Central memory CD4-positive, alpha-beta T cell (primary cell): ENCODE measurements at regions not wholly inside any gene's neighbourhood (a gene's known extent, or its start where the extent isn't known, plus 50 kb on each side); places are given as distances from the start of the nearest gene placed in this dataset.

Experiments used
- DNase-seq: peaks from one replicate; pipeline ENCODE4 v3.0.0; 2022

DNA sequence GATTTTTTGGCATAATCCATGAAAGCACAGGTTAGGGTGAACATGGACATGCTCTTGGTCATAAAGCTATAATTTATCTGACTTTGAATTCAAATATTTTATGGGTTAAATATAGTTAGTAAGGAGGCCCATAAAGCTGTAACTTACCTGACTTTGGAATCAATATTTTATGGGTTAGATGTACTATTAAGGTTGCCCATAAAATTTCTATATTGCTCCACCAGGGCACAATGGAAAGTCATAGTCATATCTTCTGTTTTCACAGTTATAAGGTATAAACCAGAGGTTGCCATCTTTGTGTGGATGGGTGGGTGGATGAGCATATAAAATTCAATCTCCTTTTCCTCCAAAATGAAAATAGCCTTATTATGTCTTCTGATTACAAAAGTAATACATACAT lies 120.5 kb upstream of the ADAMTSL1 start:
- DNase-seq: no peak

DNA sequence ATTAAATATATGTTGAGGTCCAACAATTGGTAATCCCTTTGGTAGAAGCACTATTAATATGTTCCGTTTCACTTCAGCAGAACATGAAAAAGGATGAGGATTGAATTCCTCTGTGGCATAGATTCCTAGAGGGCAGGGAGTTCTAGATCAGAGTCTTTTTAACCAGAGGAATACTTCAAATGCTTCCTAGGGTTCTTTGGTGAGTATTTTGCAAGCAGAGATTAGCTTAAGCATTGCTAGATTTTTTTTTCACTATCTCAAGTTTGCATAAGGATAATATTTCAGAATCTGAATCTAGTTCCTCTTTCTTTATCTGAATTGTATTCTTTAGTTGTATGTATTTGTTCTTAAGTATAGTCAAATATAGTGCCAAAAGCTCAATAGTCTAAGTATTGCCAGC lies 116.6 kb upstream of the ADAMTSL1 start:
- no peak for DNase-seq

DNA sequence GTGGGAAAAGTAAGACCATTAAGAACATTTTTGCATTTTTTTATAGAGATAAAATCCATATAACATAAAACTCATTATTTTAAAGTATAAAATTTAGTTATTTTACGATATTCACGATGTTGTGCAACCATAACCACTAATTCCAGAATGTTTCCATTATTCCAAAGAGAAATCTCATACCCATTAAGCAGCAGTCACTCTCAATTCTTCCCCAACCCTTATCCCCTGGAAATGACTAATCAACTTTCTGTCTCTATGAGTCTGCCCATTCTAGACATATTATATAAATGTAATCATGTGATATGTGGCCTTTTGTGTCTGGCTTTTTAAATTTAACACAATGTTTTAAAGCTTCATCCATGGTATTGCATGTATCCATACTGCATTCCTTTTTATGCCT lies 115.6 kb upstream of the ADAMTSL1 start:
- no peak for DNase-seq

DNA sequence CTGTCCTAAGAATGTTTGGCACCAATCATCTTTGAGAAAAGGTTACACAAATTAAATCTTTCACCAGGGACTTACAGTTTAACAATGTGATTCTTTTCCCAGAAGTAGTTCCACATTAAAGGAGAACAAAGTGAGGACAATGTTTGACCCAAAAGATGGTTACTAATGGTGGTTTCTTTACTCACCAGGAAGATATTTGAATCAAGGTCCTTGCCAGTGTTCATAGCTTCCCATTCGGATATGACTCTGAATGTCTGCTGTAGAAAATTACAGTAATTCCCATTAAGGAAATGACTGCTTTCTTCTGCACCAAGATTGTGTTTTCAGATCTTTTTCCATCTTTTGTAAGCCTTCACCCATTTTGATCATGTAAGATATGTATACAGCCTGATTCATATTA lies 114.6 kb upstream of the ADAMTSL1 start:
- DNase-seq: no peak

DNA sequence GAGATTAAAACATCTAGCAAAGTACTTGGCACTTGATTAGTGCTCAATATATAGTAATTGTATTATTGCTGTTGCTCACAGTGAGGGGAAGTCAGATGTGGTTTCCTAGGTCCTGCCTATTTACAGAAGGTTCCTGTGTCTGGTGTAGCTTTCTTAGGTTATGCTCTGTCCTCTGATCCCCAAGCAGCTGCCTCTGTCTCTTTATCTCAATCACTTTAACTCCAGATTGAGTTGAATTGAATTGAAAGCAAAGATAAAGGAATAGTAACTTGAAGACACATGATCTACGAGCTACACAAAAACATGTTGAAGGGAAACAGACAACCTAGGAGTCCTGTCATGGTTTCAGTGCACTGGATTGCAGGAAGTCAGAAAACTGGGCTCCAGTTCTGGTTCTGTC lies 113.9 kb upstream of the ADAMTSL1 start:
- DNase-seq: no peak

DNA sequence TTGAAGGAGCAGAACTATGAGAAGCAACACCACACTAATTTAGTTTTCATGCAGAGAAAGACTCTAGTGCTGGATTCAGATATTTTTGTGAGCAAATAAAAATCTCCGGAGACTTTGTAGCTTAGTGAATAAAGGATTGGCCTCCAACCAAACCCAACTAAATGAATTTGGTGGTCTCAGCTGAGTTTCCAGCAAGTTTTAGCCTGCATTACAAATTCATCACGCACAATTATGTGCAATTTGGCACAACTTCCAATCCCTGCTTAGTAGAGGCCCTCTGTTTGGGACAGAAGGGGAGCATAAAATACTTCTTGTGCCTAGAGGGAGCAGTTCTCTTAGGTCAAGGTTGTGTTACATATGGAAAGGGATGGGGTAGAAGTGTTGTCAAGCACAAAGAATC lies 112.3 kb upstream of the ADAMTSL1 start:
- DNase-seq: no peak

DNA sequence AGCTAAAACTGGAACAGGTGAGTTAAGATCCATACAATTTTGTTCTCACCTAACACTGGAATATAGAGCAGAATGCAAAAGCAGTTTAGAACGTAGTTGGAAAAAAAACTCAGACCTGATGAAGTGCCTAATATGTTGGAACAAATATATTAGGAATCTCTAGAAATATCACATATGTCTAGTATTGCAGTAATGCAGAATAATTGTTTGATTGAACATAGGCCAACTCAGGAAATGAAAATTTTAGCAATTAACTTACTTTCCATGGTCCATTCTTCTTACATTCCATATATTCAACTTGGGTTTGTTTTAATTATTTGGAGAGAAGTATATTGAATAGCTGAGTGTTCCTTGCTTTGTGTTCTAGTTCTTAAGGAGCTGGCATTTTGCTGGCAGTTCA lies 111.8 kb upstream of the ADAMTSL1 start:
- no peak for DNase-seq

DNA sequence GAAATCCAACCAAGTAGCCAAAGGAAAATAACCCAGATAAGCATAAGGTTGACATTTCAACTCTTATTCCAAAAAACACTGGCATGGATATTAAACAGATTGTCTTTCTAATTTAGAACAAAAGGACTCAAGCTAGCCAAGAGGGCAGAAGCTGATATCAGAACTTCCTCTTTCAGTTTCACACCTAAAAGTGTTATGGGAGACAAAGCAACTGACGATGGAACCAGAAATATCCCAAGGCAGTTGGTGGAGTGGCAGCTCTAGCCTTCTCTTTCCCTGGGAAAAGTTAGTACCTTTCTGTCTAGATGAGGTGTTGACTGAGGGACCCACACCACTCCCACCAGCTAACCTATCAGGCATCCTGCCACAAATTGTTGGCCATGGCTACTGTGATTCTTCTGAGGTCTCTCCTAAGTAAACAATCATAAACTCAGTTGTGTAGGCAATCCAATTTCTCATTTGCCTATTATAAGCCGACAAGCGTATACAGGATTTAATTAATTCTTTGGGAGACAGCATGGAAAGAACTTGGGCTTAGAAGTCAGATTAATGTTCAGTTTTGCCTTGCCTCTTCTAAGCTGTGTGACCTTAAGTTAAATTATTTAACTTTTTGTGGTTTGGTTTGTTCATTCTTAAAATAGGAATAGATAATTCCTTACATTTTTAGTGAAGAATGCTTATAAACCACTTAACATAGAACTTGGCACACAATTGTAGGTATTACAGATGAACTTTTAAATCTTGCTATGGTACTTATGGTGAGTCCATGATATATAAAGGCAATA lies 110.9 kb upstream of the ADAMTSL1 start:
- DNase-seq: no peak

DNA sequence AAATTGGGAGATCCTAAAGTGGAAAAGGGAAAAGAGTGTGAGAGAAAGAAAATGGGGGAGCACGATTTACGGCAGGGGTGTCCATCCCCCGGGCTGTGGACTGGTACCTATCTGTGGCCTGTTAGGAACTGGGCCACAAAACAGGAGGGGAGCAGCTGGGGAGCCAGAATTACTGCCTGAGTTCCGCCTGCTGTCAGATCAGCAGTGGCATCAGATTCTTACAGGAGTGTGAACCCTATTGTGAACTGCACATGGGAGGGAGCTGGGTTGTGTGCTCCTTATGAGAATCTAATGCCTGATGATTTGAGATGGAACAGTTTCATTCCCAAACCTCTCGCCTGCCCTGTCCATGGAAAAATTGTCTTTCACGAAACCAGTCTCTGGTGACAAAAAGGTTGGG lies 108.3 kb upstream of the ADAMTSL1 start:
- no peak for DNase-seq

DNA sequence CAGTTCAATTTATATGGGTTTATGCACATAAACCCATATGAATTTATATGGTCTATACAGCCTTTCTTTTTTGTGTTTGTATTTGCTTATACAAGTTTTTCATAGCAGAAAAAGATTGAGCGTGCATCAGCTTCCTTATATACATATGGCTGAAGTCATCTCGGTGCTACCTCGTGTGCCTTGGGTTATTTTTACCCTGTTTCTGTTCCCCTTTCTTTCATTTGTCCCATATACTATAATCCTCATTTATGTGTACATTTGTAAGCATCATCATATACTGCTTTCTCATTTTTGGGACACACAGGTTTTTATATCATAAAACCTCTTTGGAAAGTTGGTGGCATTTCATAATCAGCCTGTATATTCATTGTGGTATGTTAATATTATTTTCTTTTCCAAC lies 107.8 kb upstream of the ADAMTSL1 start:
- no peak for DNase-seq

DNA sequence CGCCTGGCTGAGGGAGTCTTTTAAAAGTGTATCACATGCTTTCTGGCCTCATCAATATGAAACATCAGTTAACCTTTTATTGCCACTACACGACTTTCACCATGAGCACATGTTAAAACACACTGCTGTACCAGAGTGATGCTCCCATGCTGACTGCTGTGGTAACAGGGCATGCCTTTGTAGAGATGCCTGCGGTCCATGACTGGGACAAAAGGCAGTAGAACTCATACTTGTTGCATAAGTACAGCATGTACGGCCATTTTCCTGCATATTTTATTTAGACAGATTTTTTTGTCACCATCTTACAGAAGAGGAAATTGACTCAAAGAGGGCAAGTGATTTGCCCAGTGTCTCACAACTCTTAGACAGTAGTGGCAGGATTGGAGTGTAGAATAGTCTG lies 105.7 kb upstream of the ADAMTSL1 start:
- DNase-seq: no peak

DNA sequence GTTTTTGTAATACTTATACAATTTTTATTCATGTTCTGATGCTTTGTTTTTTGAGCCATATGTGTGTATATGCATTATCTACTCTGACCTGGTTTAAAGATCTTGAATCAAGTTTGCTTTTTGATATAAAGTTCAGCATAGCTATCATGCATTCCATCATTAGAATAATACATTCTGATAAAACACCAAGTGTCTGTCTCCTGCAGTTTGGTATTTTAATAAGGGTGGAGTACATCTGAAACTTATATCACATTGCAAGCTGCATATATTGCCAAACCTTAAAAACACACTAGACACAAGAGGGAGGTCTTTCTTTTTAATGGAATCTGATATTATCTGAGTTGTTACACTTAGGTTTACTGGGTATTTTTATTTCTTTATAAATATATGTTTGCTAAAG lies 102.8 kb upstream of the ADAMTSL1 start:
- no peak for DNase-seq

DNA sequence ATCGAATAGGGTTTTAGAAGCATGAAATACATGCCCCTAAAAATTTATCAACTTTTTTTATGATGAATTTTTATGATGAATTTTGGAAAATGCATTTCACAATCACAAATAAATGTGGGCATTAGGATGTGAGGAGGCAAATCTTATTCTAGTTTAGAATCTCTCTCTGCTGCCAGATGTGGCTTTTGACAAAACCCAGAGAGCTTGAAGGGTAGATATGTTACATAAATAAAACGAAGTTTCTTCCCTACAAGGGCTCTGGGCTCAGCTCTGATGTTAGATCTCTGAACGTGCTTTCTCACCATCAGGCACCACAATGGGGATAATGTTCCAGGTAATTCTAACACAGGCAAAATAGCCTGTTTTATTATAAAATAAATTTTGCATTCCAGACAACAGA lies 102.3 kb upstream of the ADAMTSL1 start:
- DNase-seq: no peak

DNA sequence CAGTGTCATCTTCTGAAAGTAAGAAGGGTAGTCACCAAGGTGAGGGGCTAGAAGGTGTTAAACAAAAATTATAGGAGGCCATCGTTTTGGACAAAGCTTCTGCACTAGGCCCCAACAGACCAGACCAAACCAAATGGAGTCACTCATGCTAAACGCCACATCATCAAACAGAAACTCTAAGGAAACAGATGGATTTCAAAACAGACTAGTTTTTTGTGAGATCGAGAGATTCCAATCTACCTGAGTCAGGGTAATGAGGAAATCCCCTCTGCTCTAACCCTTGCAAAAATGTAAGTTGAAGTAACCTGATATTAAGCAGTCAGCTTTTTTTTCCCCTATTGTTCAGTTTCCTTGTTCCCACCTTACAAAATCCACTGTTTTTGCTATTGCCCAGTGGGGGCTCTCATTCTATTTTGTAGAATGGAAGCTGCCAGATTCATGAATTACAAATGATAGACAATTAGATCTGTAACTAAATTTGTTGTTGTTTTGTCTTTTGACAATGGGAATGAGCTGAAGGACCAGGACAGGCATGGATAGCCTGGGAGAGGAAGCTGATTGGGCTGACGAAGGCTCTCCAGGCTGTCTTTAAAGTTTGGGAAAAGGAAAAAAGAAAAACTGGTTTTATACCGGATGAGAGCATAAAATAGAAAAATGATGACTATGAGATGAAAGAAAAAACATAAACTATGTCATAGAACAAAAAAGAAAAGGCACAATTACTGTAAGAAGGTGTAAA lies 94.7 kb upstream of the ADAMTSL1 start:
- DNase-seq: no peak

DNA sequence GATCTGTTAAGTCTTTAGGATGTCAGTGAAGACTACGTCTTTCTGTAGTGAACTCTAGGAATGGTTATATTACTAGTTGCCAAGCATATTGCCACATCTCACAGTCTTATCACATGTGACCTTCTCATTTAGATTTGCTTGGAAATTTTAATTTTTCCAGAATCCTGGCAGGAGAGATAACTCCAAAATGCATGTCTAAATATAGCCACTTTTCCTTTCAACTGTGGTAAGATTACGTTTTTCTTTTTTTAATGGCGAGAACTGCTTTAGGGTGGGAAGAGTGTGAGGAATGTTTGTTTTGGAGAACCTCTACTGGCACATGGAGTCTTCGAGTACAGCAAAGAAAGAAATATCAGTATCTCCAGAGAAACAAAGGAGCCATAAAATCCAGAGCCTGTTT lies 91.7 kb upstream of the ADAMTSL1 start:
- DNase-seq: no peak

DNA sequence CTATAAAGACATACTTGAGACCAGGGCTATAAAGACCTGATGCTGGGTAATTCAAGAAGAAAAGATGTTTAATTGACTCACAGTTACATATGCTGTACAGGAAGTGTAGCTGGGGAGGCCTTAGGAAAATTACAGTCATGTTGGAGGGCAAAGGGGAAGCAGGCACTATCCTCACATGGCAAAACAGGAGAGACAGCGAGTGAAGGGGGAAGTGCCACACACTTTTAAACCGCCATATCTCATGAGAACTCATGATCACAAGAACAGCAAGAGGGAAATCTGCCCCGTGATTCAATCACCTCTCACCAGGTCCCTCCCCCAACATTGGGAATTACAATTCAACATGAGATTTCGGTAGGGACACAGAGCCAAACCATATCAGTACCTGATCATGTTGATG lies 89.9 kb upstream of the ADAMTSL1 start:
- DNase-seq: no peak

DNA sequence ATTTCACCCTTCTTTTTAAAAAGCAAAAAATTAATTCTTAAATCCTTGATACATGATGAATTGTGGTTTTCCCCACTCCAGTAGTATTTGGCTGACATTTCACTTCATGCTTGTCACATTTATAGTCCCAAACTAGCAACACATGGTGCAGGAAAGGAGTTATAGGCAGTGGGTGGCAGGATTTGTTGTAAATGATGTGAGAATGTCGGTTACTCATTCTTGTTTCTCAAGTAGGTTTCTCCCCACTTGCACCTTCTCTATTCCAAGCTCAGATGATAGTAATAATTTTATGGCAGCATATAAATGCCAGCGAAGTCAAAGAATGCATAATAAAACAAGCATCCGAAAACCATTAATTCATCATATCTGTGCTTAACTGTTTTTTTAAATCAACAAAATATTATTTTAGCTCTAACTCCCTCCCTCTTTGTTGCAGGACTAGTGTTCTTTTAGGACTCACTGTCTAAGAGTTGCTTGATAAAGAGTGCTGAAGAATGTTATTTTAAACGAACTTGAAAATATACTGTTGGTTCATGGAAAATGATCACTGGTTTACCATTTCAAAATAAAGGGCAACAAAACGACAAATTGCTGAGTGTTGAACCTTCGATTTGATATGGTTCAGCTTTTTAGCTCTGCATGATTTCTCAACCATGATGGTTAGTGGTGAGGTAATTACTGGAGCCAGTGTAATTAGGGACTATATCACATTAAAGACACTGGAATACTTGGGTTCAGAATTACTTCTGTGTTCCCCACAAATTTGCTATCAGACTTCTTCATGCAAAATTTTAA lies 88.1 kb upstream of the ADAMTSL1 start:
- DNase-seq: no peak

DNA sequence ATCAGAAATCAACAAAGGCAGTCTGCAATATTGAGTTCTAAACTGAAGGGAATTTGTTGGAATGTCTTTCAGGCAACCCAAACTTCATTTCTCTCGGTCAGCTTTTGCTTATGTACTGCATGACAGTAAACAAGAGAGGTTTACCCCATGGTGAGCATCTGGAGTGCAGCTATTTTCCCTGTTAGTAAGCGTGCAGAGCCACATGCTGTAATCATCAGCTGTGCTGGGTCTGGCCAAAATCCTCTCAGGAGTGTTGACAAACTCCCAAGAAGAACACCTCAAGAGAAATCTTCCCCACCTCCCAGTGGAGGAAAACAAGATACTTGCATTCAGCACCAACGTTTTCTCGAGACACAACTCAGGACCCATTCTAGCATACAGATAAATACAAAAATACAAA lies 83.6 kb upstream of the ADAMTSL1 start:
- no peak for DNase-seq

DNA sequence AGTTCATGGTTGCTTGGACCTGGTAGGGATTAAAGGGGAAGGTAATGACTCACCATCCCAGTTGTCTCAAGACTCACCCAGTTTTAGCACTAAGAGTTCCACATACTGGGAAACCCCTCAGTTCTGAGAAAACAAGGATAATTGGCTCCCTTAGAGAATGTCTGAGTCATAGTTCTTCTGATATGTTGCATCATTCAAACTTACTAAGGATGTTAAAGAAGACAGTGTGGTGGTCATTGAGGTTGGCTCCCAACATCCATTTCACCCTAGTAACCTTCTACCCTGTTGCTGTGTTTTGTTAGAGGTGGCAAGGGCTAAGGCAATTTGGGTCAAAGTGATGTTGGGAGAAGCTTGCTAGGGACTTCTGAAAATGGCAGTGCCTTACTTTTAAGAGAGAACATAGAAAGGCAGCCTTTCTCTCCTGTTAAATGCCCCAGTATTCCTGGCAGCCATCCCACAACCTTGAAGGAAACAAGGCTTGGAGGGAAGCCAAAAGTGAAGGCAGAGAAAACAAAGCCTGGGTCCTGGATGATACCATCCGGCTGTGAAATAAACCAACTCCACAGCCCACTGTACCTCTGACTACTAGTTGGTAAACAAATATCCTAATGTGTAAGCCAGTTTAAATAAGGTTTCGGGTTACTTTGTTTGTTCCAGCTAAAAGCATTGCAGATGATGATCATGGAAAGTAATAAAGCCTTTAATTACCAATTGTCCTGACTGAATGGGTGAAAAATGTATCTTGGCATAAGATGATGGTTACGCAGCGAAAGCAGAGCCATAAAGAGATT lies 80.4 kb upstream of the ADAMTSL1 start:
- no peak for DNase-seq

DNA sequence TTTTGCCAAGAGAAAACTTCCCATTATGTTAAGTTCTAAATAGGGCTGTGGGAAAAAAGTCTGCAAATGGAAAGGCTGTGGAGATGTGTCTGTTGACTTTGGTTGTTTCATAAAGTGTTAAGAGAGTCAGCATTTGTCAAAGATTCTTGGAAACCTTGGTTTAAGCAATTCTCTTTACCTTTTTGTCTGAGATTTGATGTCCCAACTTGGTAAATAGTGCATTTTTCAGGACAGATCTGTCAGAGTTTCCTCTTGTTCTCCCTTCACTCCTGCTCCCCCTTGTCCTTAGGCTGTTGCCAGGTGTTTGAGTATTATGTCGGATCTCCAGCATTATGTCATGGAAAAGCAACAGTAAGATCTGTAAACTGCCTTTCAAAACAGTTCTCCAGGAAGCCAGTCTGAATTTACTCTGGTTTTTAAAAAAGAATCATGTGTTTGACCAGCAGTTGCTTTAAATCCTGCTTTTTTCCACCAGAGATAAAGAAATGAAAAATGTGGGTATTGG lies 79.1 kb upstream of the ADAMTSL1 start:
- DNase-seq: no peak

DNA sequence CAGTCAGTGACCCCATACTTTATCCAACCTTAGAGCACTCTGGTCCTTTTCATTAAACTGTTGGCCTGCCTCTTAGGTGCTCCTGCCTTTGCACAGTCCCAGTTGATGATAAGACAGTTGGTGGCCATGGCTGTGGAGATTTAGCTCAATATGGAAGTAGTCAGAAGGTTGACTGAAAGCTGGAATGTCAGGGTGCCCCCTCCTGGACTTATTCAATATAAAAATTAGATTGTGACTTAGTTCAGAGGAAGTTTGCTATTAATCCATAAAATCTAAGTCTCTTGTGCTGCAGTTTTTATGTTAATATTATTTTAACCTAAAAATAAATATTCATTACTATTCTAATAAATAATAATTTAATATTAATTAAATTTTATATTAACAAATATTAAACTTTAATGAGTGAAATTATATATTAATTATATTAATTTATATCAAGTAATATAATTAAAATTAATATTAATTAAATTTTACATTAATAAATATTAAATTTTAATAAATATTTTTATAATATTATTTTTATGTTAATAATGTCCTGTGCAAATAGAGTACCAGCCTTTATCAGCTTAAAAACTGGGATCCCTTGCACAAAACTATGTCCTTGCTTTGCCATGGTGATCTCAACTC lies 77.7 kb upstream of the ADAMTSL1 start:
- no peak for DNase-seq

DNA sequence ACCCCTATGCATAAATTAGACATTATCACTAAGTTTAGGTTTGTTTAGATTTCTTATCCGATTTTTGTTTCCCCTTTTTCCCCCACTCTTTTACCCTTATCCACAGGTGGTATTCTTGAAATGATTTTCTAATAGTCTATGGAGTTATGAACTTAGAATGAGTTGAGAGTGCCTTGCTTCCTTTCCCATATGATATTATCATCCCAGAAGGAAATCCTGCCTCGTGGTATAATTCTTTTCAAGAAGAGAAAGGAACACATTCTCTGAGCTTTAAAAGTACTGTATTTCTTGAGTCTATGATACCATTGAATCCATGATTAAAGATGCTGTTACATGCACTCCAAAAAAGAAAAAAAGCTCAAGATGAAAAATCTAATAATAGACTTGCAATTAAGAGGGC lies 76.9 kb upstream of the ADAMTSL1 start:
- no peak for DNase-seq
